ENCODE measurements at regions not wholly inside any gene's neighbourhood (a gene's known extent, or its start where the extent isn't known, plus 50 kb on each side); places are given as distances from the start of the nearest gene placed in this dataset.

DNA sequence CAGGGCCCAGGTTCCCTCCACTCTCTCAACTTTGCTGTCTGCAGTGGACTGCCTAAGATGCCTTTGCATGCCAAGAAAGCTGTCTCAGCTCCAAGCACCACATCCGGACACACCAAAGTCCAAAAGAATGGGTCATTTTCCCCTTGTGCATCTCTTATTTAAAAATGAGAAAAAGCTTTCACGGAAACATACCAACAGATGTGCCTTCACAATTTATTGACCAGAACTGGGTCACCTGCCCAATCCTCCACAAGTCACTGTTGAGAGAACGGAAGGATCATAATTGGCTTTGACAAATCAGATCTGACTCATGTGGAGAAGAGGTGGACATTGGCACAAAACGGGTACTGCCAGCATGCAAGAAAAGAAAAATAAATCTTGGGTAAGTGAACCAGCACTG lies 258.3 kb downstream of the SNX13 start:
- TF ChIP-seq, protein P1, sequence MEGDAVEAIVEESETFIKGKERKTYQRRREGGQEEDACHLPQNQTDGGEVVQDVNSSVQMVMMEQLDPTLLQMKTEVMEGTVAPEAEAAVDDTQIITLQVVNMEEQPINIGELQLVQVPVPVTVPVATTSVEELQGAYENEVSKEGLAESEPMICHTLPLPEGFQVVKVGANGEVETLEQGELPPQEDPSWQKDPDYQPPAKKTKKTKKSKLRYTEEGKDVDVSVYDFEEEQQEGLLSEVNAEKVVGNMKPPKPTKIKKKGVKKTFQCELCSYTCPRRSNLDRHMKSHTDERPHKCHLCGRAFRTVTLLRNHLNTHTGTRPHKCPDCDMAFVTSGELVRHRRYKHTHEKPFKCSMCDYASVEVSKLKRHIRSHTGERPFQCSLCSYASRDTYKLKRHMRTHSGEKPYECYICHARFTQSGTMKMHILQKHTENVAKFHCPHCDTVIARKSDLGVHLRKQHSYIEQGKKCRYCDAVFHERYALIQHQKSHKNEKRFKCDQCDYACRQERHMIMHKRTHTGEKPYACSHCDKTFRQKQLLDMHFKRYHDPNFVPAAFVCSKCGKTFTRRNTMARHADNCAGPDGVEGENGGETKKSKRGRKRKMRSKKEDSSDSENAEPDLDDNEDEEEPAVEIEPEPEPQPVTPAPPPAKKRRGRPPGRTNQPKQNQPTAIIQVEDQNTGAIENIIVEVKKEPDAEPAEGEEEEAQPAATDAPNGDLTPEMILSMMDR (conservative IDR thresholded peaks at IDR 0.05): no peak
- TF ChIP-seq ZFX (IDR thresholded peaks at IDR 0.05): no peak
